Erythroblast (primary cell): ENCODE measurements at regions not wholly inside any gene's neighbourhood (a gene's known extent, or its start where the extent isn't known, plus 50 kb on each side); places are given as distances from the start of the nearest gene placed in this dataset.

Experiments
- DNase-seq, 2 experiments: peaks; one replicate each; lab custom pipeline; 2025; lab: John Stamatoyannopoulos, UW
- GATA1 ChIP-seq: IDR thresholded peaks from 2 replicates; pipeline ENCODE4 v1.6.1; 2011; ENCODE audit warnings: low read depth, mild to moderate bottlenecking, control low read depth, low read length, moderate library complexity
- POLR2A ChIP-seq: IDR thresholded peaks from 2 replicates; pipeline ENCODE4 v1.6.1; 2011; ENCODE audit warnings: mild to moderate bottlenecking, low read length

DNA sequence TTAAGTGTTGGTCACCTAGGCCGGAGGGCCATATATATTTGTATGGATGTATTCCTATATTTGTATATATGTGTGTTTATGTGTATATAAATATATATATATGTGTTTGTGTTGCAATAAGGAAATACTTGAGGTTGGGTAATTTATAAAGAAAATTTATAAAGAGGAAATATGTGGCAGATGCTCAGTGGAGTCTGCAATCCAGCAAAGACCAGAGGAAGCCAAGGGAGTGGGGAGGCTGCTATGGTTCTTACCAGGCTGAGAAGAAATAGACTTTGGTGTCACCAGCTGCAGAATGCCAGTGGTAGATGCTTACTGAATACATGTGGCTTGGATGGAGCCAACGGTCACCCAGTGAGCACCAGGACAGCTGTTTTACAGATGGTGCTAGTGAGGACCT is 97.4 kb upstream of the ELOVL5 start:
- DNase-seq: no peak
- TF ChIP-seq POLR2A (no peak), GATA1 (no peak)

- TF ChIP-seq GATA1 (no peak), POLR2A (no peak)
- no peak for DNase-seq
Measured at GRCh38 chr6:53441761-53442160, 93.0 kb upstream of the ELOVL5 start.

DNA sequence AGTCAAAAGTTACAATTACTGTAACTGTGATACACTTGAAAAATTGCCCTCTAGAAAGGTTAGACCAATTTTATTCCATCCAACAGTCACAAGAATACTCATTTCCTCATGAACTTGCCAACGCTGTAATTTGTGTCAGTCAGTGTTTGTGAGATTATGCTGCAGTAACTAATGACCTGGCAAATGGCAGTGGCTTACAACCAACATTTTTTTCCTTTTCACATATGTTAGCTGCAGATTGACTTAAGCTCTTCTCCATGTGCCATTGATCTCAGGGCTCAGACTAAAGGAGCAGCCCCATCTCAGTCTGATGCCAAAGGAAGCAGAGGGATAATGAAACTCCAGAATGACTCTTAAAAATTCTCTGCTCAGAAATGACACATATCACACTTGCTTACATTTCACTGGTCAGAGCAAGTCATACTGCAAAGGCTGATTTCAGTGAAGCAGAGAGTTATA is 92.3 kb upstream of the ELOVL5 start:
- TF ChIP-seq POLR2A (no peak), GATA1 (no peak)
- DNase-seq: no peak

DNA sequence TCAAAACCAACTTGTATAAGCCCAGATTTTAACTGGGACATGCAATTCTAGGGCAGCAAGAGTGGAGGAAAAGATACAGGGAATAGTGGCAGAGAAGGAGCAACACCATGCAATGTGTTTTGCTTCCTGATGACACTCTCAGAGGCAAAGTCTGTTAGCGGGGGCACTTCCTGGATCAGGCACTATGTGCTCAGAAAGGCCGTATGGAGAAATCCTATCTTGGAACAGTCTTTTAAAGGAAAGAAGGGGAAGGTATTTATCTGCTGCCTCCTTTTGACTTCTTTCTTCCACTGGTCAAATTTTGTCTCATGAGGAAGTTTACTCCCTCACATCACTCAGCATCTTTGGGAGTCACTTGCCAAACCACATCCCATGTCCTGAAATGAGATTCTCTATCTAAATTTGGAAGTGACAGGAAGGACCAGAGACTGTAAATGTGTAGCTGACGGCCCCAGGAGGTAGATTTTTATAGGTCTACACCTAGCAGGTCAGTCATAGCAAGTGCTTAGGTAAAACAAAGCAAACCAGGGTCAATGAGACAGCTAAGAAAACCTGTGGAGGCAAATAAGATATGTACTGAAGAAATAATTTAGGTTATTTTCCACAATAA is 91.7 kb upstream of the ELOVL5 start:
- no peak for DNase-seq
- TF ChIP-seq GATA1 (no peak), POLR2A (no peak)

DNA sequence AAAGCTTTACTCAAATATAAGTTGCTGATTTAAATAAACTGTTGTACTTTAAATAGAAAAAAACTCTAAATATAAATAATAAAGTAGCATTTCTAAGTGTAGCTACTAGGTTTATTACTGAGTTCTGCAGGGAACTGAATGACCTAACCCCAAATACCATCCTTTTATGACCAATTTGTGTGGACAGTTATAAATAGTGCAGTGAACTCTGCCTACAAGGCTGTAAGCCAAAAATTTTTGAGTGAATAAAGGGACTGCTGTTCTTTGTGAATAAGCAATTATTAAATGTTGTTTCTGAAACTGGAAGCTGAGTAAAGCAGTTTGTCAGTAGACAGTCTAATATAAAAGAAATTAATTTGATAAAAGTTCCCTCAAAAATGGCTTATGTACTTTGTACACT is 90.8 kb upstream of the ELOVL5 start:
- DNase-seq: no peak
- TF ChIP-seq POLR2A: no peak
- no peak for TF ChIP-seq GATA1

DNA sequence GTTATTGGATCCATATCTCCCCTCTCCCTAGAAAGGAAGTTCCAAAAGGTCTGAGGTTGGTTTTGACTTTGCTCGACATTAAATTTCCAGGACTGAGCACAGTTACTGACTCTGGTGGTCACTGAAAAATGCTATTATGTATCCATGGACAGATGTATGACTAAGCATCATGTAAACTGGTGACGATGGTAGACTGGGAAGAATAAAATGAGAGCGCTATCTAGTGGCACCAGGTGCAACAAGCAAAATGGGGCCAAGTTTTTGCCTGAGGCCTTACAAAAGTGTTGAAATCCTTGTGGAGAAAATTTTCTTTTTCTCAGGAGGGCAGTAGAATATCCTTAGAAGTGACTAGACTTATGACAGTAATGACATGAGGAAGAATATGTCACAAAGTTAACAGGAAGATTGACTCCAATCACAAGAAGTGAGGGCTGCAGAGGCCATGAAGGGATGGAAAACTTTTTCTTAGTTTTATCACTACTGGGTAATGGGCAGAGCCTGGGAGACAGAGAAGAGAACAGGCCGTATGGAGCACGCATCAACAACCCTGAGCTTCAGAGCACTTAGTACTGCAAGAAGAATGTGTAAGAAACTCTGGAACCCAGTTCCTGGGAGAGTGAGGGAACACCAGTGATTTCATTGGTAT is 88.9 kb upstream of the ELOVL5 start:
- TF ChIP-seq GATA1 (no peak), POLR2A (no peak)
- peak; percentile 72 to 76 for DNase-seq

- TF ChIP-seq POLR2A: no peak
- TF ChIP-seq GATA1: no peak
Measured at GRCh38 chr6:53436526-53437303, 88.0 kb upstream of the ELOVL5 start.

DNA sequence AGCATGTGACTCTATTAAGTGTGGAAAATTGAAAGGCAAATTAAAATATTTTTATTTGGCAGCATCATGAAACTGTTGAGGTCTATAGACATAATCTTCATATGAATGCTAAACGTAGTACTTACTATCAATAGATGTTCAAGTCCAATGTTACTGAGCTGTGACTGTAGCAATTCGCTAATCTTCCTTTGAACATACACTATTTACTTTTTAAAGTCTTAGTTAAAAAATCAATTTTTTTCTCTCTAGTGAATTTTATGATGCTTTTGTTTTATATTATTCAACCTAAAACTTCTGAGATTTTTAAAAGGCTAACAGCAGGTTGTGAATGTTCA is 85.2 kb upstream of the ELOVL5 start:
- TF ChIP-seq POLR2A (no peak), GATA1 (no peak)
- no peak for DNase-seq

More at GRCh38 chr6:53436526-53437303, 88.0 kb upstream of the ELOVL5 start:
- no peak for DNase-seq

DNA sequence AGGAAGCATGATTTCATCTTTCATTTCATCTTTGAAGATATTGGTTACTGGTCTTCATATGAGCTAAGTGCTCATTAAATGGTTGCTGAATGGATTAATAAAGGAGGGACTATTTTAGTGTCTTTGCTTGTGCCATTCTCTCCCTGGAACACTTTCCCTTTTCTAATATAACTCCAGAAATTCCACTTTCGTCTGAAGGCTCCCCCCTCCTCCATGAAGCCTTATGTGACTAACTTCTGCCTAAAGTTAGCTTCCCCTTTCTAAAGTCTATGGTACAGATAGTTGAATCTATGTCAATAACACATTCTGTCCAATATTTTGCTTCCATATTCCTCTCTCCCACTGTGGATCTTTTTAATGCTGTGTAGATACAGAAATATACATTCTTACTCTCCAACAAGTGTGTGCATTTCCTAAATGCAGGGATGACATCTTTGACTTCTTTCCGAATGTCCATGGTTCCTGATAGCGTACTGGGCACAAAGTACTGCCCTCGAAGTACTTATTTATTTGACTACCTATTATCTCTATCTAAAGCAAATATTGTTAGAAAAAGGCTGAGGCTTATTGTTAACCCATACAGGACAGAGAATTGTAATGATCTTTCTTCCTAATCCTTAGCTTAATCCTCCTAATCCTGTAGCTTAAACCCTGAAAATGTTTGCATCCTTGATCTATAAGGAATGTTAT is 84.7 kb upstream of the ELOVL5 start:
- no peak for DNase-seq

GRCh38 chr6:53432318-53433161 is 83.8 kb upstream of the ELOVL5 start:
- TF ChIP-seq POLR2A: no peak
- TF ChIP-seq GATA1: no peak
- no peak for DNase-seq

More for the DNA sequence above, 84.7 kb upstream of the ELOVL5 start:
- no peak for TF ChIP-seq POLR2A
- TF ChIP-seq GATA1: no peak

DNA sequence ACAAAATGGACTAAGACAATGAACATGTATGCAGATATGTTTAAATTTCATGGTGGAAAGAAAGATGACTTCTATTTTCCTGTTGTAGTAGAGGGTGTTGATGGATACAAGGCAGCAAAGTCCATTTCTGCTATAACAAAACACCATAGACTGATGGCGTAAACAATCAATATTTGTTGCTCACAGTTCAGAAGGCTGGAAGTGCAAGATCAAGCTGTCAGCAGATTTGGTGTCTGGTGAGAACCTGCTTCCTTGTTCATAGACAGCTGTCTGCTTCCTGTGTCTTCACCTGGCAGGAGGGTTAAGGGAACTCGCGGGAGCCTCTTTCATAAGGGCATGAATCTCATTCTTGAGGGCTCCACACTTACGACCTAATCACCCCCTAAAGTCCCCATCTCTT is 83.0 kb upstream of the ELOVL5 start:
- DNase-seq: no peak
- TF ChIP-seq GATA1 (no peak), POLR2A (no peak)

DNA sequence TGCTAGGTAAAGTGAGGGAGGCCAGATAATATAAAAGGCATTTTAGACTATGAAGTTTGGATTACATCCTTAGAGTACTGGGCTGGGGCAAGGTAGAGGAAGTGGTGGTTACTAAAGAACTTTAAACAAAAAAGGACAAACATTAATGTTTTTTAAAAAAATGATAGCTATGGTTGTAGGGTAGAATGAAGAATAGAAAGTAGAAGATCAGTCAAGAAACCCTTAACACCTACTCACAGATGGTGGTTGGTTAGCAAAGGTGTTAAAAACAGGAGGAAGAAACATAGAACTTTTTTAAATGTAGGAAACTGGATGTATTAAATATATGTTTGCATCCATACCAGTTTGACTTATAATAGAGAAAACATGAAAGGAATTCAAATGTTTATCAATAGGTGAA is 80.7 kb upstream of the ELOVL5 start:
- TF ChIP-seq POLR2A: no peak
- TF ChIP-seq GATA1: no peak
- DNase-seq: no peak

GRCh38 chr6:53428886-53429285 is 80.1 kb upstream of the ELOVL5 start:
- TF ChIP-seq POLR2A: no peak
- no peak for TF ChIP-seq GATA1
- no peak for DNase-seq
